H54 (cell line): ENCODE measurements at regions not wholly inside any gene's neighbourhood (a gene's known extent, or its start where the extent isn't known, plus 50 kb on each side); places are given as distances from the start of the nearest gene placed in this dataset.

ENCODE experiments used
- DNase-seq: peaks from one replicate; pipeline ENCODE4 v3.0.0; 2011; ENCODE audit warnings: low spot score, mixed read lengths; ENCODE audit not compliant: insufficient read length
- FAIRE-seq: peaks from 3 replicates; lab custom pipeline; 2011; peaks lifted over from hg19 to GRCh38; lab: Jason Lieb, UNC
- POLR2A ChIP-seq: IDR thresholded peaks from 2 replicates; pipeline ENCODE4 v1.6.1; 2011; ENCODE audit warnings: low read depth, mild to moderate bottlenecking, low read length

DNA sequence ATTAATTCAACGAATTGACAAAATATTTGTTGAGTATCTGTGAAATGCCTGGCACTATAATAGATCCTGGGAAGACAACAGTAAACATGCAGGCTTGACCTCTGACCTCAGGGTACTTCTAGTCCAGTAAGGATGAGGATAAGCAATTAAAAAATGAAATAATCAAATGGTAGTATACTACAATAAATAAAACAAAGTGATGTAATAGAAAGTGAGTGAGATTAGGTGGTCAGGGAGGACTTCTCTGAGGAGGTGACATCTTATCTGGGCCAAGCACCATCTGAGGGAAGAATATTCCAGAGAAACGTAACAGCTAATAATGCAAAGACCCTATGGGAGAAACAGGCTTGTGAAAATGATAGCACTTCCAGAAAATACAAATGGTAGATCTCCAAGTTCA, 50.1 kb upstream of the RHOBTB1 start:
- TF ChIP-seq POLR2A: no peak
- FAIRE-seq: no peak

More for the DNA sequence above, 50.1 kb upstream of the RHOBTB1 start:
- DNase-seq: no peak
